Endothelial cell of umbilical vein (primary cell): ENCODE measurements at regions not wholly inside any gene's neighbourhood (a gene's known extent, or its start where the extent isn't known, plus 50 kb on each side); places are given as distances from the start of the nearest gene placed in this dataset.

ENCODE experiments used
- CTCF ChIP-seq, 2 donors: IDR thresholded peaks; 1 replicate in 1 of 2; 2 replicates in 1 of 2; pipeline ENCODE4 v1.5.1; 2011; ENCODE audit warnings: low read length in 2 of 2, mild to moderate bottlenecking in 2 of 2, moderate library complexity in 2 of 2, control low read depth in 1 of 2, inconsistent platforms in 1 of 2, low read depth in 1 of 2; ENCODE audit not compliant: insufficient read depth in 1 of 2; ENCODE audit errors: extremely low read depth in 1 of 2
- EZH2 ChIP-seq: IDR thresholded peaks from 2 replicates; pipeline ENCODE4 v1.6.1; 2012; ENCODE audit warnings: borderline replicate concordance, low read depth, mild to moderate bottlenecking, moderate library complexity, low read length, inconsistent platforms; ENCODE audit not compliant: severe bottlenecking
- GATA2 ChIP-seq: IDR thresholded peaks from 2 replicates; pipeline ENCODE4 v1.7.0; 2011; ENCODE audit warnings: low read depth, mild to moderate bottlenecking, moderate library complexity, mixed read lengths, low read length; ENCODE audit not compliant: insufficient read length, insufficient read depth
- MAX ChIP-seq: IDR thresholded peaks from 2 replicates; pipeline ENCODE4 v1.6.1; 2011; ENCODE audit not compliant: insufficient read depth, insufficient read length
- POLR2A ChIP-seq: IDR thresholded peaks from 2 replicates; pipeline ENCODE4 v1.6.1; 2012; ENCODE audit warnings: low read depth, mild to moderate bottlenecking, control low read depth, low read length
- POLR2AphosphoS5 ChIP-seq: IDR thresholded peaks from 2 replicates; pipeline ENCODE4 v1.6.1; 2012; ENCODE audit warnings: low read depth, mild to moderate bottlenecking, control low read depth, low read length, moderate library complexity; ENCODE audit not compliant: insufficient read depth

- no peak for TF ChIP-seq POLR2A
- no peak for TF ChIP-seq CTCF (IDR thresholded peaks at IDR 0.05; ENCODE audit: extremely low read depth in 1 of 2, insufficient read depth in 1 of 2, low read depth in 1 of 2, low read length in 2 of 2)
- no peak for TF ChIP-seq GATA2
- no peak for TF ChIP-seq MAX
- no peak for TF ChIP-seq POLR2AphosphoS5
- TF ChIP-seq EZH2 = no peak
Observed at GRCh38 chr2:8324164-8324856, 357.5 kb upstream of the ID2 start.
